ENCODE measurements at regions not wholly inside any gene's neighbourhood (a gene's known extent, or its start where the extent isn't known, plus 50 kb on each side); places are given as distances from the start of the nearest gene placed in this dataset.

DNA sequence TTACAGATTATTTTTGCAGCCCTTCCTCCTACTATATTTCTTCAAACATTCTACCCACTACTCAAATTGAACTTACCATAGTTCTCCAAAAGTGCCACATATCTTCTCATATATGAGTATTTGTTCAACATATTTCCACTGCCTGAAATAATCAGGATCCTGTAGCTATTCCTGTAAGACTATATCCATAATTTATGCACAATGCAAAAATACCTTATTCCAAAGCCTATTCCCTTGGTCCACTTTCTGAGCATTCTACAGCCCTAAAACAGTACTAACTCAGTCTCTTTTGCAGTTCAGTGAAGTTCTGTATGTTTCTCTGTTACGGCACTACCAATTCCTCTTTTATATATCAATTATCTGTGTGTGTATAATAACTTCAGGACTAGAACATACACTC lies 1283.7 kb upstream of the ADGRL2 start:
- TF ChIP-seq, protein P1, sequence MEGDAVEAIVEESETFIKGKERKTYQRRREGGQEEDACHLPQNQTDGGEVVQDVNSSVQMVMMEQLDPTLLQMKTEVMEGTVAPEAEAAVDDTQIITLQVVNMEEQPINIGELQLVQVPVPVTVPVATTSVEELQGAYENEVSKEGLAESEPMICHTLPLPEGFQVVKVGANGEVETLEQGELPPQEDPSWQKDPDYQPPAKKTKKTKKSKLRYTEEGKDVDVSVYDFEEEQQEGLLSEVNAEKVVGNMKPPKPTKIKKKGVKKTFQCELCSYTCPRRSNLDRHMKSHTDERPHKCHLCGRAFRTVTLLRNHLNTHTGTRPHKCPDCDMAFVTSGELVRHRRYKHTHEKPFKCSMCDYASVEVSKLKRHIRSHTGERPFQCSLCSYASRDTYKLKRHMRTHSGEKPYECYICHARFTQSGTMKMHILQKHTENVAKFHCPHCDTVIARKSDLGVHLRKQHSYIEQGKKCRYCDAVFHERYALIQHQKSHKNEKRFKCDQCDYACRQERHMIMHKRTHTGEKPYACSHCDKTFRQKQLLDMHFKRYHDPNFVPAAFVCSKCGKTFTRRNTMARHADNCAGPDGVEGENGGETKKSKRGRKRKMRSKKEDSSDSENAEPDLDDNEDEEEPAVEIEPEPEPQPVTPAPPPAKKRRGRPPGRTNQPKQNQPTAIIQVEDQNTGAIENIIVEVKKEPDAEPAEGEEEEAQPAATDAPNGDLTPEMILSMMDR (IDR thresholded peaks at IDR 0.05) = no peak
- TF ChIP-seq ZFX (IDR thresholded peaks at IDR 0.05; ENCODE audit: borderline replicate concordance) = no peak

DNA sequence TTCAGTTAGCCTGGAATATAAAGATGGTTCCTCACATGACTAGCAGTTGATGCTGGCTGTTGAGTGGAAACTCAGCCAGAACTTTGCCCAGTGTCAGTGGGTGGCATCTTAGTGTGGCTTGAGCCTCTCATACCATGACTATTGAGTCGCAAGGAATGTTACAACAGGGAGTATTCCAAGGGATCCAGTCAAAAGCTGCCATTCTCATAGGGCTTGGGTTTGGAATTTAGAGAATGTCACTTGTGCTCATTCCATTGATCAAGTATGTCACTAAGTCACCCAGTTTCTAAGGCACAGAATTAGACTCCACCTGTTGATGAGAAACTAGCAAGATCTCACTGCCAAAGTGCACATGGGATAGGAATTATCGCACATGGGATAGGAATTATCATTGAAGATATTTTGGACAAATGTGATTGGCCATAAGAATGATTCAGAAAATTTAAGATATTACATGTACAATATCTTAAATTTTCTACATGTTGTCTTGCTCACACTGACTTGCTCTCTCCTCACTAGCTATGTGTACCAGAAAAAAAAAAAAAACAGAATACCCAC lies 1290.7 kb upstream of the ADGRL2 start:
- TF ChIP-seq, protein P1 (IDR thresholded peaks at IDR 0.05) = no peak
- TF ChIP-seq ZFX (IDR thresholded peaks at IDR 0.05; ENCODE audit: borderline replicate concordance) = no peak
- no peak overlapping the region for H3K27ac ChIP-seq

More for the DNA sequence above, 1283.7 kb upstream of the ADGRL2 start:
- H3K27ac ChIP-seq = no peak overlapping the region

DNA sequence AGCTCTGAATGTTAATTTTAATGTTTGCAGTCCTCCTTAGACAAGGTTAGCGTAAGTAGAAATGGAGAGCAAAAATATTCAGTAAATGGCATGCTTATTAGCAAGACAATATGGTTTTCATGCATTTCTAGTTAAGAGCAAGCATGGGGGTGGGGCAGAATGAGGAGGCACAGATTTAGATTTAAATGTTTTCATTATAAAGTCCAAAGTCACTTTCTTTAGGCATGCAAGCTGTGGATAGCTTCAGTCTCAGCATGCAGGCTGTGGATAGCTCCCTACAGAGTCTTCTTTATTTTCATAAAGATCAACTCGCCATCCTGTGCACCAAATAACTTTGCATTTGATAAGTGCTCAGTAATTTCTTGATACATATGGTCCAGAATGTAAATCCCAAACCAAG lies 1294.5 kb upstream of the ADGRL2 start:
- H3K27ac ChIP-seq = no peak overlapping the region
- TF ChIP-seq ZFX (IDR thresholded peaks at IDR 0.05; ENCODE audit: borderline replicate concordance) = no peak
- TF ChIP-seq, protein P1 (IDR thresholded peaks at IDR 0.05) = no peak

DNA sequence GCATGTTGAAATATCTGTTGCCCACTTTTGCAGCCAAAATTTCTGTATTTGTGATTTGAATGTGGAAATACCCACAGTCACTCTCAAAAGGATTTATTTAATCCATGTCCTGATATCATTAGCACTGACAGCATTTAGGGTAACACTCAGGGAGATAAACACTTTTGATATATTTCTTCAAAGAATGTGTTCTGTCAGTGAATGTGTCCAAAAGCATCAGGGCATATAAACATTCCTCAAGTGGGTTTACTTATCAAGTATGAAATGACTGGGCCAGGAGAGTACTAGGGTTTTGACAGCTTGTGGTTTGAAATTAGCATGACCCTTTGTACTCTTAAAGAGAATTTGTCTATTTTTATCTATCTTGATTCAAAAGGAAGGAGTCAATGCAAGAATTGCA lies 1302.1 kb upstream of the ADGRL2 start:
- TF ChIP-seq ZFX (IDR thresholded peaks at IDR 0.05; ENCODE audit: borderline replicate concordance) = no peak
- TF ChIP-seq, protein P1 (IDR thresholded peaks at IDR 0.05) = no peak
- no peak overlapping the region for H3K27ac ChIP-seq

DNA sequence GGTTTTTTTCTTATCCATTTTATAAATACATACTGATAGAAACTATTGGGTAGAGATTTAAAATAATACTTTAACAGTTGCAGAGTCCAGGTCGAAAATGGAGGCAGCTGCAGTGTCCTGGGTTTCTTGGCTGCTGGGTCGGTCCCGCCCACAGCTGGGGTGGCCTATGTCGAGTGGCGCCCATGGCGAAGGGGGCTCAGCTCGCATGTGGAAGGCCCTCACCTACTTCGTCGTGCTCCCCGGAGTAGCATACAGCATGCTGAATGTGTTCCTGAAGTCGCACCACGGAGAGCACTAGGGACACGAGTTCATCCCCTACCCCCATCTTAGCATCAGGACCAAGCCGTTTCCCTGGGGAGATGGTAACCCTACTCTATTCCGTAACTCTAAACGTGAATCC lies 1304.9 kb upstream of the ADGRL2 start:
- TF ChIP-seq, protein P1 (IDR thresholded peaks at IDR 0.05) = no peak
- no peak for TF ChIP-seq ZFX (IDR thresholded peaks at IDR 0.05; ENCODE audit: borderline replicate concordance)
- H3K27ac ChIP-seq = no peak overlapping the region

DNA sequence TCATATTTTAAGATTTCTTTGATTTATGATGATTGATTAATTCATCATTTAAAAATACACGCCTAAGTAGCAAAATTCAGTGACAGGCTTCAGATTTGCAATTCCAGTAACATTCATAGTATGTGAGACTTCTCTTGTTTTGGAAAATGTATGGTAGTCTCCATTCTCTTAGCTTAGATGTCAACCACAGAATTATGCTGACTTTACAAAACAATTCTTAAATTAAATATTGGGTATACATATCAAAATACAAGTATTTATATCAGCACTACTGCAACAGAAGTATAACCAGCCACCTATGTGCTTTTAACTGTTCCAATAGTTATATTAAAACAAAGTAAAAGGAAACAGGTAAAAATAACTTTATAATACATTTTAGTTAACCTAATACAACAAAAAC lies 1328.6 kb upstream of the ADGRL2 start:
- no peak for TF ChIP-seq ZFX (IDR thresholded peaks at IDR 0.05; ENCODE audit: borderline replicate concordance)
- TF ChIP-seq, protein P1 (IDR thresholded peaks at IDR 0.05) = no peak
- H3K27ac ChIP-seq = no peak overlapping the region

DNA sequence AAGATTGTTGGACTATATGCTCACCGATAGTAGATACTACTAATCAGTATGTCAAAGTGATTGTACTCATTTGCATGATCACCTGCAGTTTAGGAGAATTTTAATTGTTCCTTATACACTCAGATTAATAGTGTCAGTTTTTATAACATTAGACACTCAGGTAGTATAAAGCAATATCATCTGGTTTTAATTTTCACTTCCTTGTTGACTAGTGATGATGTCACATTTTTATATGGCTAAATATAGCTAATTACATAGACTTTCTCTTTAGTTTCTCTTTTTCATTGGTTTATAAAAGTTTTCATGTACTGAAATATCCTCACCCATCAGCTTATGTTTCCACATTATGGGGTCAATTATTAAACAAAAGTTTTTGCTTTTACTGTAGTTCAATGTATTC lies 1332.4 kb upstream of the ADGRL2 start:
- H3K27ac ChIP-seq = no peak overlapping the region
- TF ChIP-seq, protein P1 (IDR thresholded peaks at IDR 0.05) = no peak
- TF ChIP-seq ZFX (IDR thresholded peaks at IDR 0.05; ENCODE audit: borderline replicate concordance) = no peak
